H1 (cell line): ENCODE measurements at regions not wholly inside any gene's neighbourhood (a gene's known extent, or its start where the extent isn't known, plus 50 kb on each side); places are given as distances from the start of the nearest gene placed in this dataset.

Experiments
- ATF3 ChIP-seq: IDR thresholded peaks from 2 replicates; pipeline ENCODE4 v1.6.1; 2011; ENCODE audit warnings: low read depth, mild to moderate bottlenecking, low read length; ENCODE audit not compliant: insufficient read depth
- EZH2 ChIP-seq: fragments of 200-600 bp; sonication (generic); IDR thresholded peaks from 2 replicates; pipeline ENCODE4 v1.7.1; 2012; ENCODE audit warnings: low read depth, mild to moderate bottlenecking, moderate library complexity, low read length, inconsistent platforms; ENCODE audit not compliant: severe bottlenecking
- HDAC2 ChIP-seq, 2 experiments: fragments of 300-600 bp in 1 of 2; sonication (generic) in 1 of 2; IDR thresholded peaks; 2 replicates each; pipeline ENCODE4 v1.6.1; 2011 to 2012; ENCODE audit warnings: low read depth in 2 of 2, low read length in 2 of 2, mild to moderate bottlenecking in 2 of 2, moderate library complexity in 2 of 2, borderline replicate concordance in 1 of 2, inconsistent platforms in 1 of 2
- MAX ChIP-seq: IDR thresholded peaks from 2 replicates; pipeline ENCODE4 v1.6.1; 2012; ENCODE audit warnings: inconsistent platforms
- POLR2AphosphoS5 ChIP-seq: IDR thresholded peaks from 2 replicates; pipeline ENCODE4 v1.6.1; 2011; ENCODE audit warnings: low read depth, low read length
- TAF7 ChIP-seq: optimal IDR thresholded peaks from 2 replicates; pipeline ENCODE3; 2011; ENCODE audit warnings: low read depth, mild to moderate bottlenecking, inconsistent platforms, low read length, moderate library complexity, borderline replicate concordance
- TBP ChIP-seq: IDR thresholded peaks from 2 replicates; pipeline ENCODE4 v1.6.1; 2011; ENCODE audit warnings: low read depth, low read length, improper control_type of control experiment

GRCh38 chr6:44537306-44538049, 150.0 kb downstream of the CDC5L start (continued):
- TF ChIP-seq MAX (no peak), HDAC2 (IDR thresholded peaks at IDR 0.05; ENCODE audit: borderline replicate concordance in 1 of 2, low read depth in 2 of 2, low read length in 2 of 2) (no peak), ATF3 (no peak), TAF7 (no peak), POLR2AphosphoS5 (no peak), TBP (no peak), EZH2 (no peak)
